ENCODE measurements at regions not wholly inside any gene's neighbourhood (a gene's known extent, or its start where the extent isn't known, plus 50 kb on each side); places are given as distances from the start of the nearest gene placed in this dataset.

DNA sequence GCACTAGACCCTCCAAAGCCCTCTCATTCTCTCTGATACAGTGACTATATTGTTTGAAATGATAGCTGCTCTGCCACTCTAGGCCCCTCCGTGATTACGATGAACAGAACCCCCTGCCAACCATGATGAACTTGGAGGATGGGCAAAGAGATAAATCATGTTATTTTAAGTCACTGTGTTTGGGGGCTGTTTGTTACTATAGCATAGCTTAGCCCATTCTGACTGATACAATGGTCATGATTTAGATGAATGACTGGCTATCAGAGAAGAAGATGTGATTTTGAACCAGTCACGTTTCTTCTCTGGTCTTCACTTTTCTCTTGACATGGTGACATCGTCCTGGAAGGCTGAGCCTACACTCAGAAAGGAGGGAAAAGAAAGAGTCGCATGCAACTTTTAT lies 95.4 kb upstream of the HABP2 start:
- Histone ChIP-seq H3K9me3 (replicated peaks; ENCODE audit: insufficient read depth, low read length) (no peaks in the 10 kb centered on the region), H3K27me3 (replicated peaks; ENCODE audit: insufficient read depth, low read length) (no peaks in the 10 kb centered on the region), H3K4me3 (ENCODE audit: low read length) (no peak overlapping the region), H3F3A (ENCODE audit: insufficient read depth, low read length) (no peaks in the 10 kb centered on the region), H3K4me1 (ENCODE audit: low read length) (no peaks in the 10 kb centered on the region), H3K9me2 (replicated peaks; ENCODE audit: insufficient read depth, low read length) (no peaks in the 10 kb centered on the region), H2AFZ (ENCODE audit: low read length) (no peak overlapping the region), H3K79me2 (ENCODE audit: low read length) (no peaks in the 10 kb centered on the region), H3K27ac (ENCODE audit: low read length) (no peak overlapping the region), H3K4me2 (ENCODE audit: low read depth, low read length) (no peak overlapping the region), H3K36me3 (replicated peaks; ENCODE audit: insufficient read depth, low read length) (no peaks in the 10 kb centered on the region), H3K9ac (ENCODE audit: low read length) (no peak overlapping the region), H4K20me1 (ENCODE audit: insufficient read depth, low read length) (no peaks in the 10 kb centered on the region)
- no peak for DNase-seq
- TF ChIP-seq EZH2phosphoT487 (IDR thresholded peaks at IDR 0.05; ENCODE audit: low read length) (no peak), CTCF (IDR thresholded peaks at IDR 0.05; ENCODE audit: low read length) (no peak), EZH2 (optimal IDR thresholded peaks at IDR 0.05; ENCODE audit: low read depth, low read length) (no peak)

DNA sequence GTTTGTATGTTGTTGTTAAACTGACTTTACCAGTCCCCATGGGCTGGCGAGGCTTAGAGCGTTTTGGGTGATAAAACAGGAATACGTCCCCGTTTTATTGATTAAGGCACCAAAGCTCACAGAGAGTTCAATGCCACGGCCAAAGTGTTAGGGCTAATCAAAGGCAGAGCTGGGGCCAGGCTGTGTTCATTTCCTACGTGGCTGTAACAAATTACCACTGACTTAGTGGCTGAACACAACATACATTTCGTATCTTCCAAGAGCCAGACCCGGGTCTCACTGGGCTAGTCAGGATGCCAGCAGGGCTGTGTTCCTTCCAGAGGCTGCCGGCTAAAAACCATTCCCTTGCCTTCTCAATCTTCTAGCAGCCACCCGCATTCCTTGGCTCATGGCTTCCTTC lies 94.4 kb upstream of the HABP2 start:
- Histone ChIP-seq H2AFZ (ENCODE audit: low read length) (no peak overlapping the region), H3F3A (ENCODE audit: insufficient read depth, low read length) (no peaks in the 10 kb centered on the region), H3K9ac (ENCODE audit: low read length) (no peak overlapping the region), H3K9me2 (replicated peaks; ENCODE audit: insufficient read depth, low read length) (no peaks in the 10 kb centered on the region), H3K9me3 (replicated peaks; ENCODE audit: insufficient read depth, low read length) (no peaks in the 10 kb centered on the region), H4K20me1 (ENCODE audit: insufficient read depth, low read length) (no peaks in the 10 kb centered on the region), H3K27ac (ENCODE audit: low read length) (no peak overlapping the region), H3K36me3 (replicated peaks; ENCODE audit: insufficient read depth, low read length) (no peaks in the 10 kb centered on the region), H3K27me3 (replicated peaks; ENCODE audit: insufficient read depth, low read length) (no peaks in the 10 kb centered on the region), H3K4me1 (ENCODE audit: low read length) (no peaks in the 10 kb centered on the region), H3K4me3 (ENCODE audit: low read length) (no peak overlapping the region), H3K79me2 (ENCODE audit: low read length) (no peaks in the 10 kb centered on the region), H3K4me2 (ENCODE audit: low read depth, low read length) (no peak overlapping the region)
- TF ChIP-seq EZH2phosphoT487 (IDR thresholded peaks at IDR 0.05; ENCODE audit: low read length) = no peak
- no peak for TF ChIP-seq EZH2 (optimal IDR thresholded peaks at IDR 0.05; ENCODE audit: low read depth, low read length)
- DNase-seq = no peak

DNA sequence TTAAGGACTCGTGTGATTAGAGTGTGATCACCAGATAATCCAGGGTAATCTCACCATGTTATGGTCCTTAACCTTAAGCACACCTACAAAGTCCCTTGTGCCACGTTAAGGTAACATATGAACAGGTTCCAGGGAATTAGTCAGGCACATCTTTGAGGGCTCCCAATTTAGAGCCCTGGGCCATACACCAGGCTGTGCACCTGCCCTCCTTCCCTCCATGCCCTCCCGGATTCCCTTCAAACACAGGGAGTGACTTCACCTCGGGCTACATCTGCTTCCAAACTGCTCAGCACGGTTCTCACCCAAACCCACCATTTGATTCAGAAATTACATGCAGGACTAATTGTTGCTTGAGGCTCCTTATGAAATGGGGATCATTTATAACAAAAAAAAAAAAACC lies 93.9 kb upstream of the HABP2 start:
- H3K9me2 ChIP-seq (replicated peaks; ENCODE audit: insufficient read depth, low read length) = no peaks in the 10 kb centered on the region

More for the DNA sequence above, 93.9 kb upstream of the HABP2 start:
- H3K79me2 ChIP-seq (ENCODE audit: low read length) = no peaks in the 10 kb centered on the region
- H3K27me3 ChIP-seq (replicated peaks; ENCODE audit: insufficient read depth, low read length) = no peaks in the 10 kb centered on the region
- TF ChIP-seq CTCF (IDR thresholded peaks at IDR 0.05; ENCODE audit: low read length) = no peak
- no peak for TF ChIP-seq EZH2 (optimal IDR thresholded peaks at IDR 0.05; ENCODE audit: low read depth, low read length)
- TF ChIP-seq EZH2phosphoT487 (IDR thresholded peaks at IDR 0.05; ENCODE audit: low read length) = no peak
- no peak overlapping the region for H3K9ac ChIP-seq (ENCODE audit: low read length)
- no peak overlapping the region for H3K4me2 ChIP-seq (ENCODE audit: low read depth, low read length)
- no peak overlapping the region for H3K4me3 ChIP-seq (ENCODE audit: low read length)
- H3K4me1 ChIP-seq (ENCODE audit: low read length) = no peaks in the 10 kb centered on the region
- no peaks in the 10 kb centered on the region for H3F3A ChIP-seq (ENCODE audit: insufficient read depth, low read length)
- H4K20me1 ChIP-seq (ENCODE audit: insufficient read depth, low read length) = no peaks in the 10 kb centered on the region
- no peak overlapping the region for H3K27ac ChIP-seq (ENCODE audit: low read length)
- H2AFZ ChIP-seq (ENCODE audit: low read length) = no peak overlapping the region
- DNase-seq = no peak
- H3K9me3 ChIP-seq (replicated peaks; ENCODE audit: insufficient read depth, low read length) = no peaks in the 10 kb centered on the region
- no peaks in the 10 kb centered on the region for H3K36me3 ChIP-seq (replicated peaks; ENCODE audit: insufficient read depth, low read length)

Data from MM.1S (cell line).